Occipital lobe (tissue), 1 donor: ENCODE measurements at regions not wholly inside any gene's neighbourhood (a gene's known extent, or its start where the extent isn't known, plus 50 kb on each side); places are given as distances from the start of the nearest gene placed in this dataset.

Experiments
- DNase-seq: peaks from one replicate; lab custom pipeline; 2025; lab: John Stamatoyannopoulos, UW

DNA sequence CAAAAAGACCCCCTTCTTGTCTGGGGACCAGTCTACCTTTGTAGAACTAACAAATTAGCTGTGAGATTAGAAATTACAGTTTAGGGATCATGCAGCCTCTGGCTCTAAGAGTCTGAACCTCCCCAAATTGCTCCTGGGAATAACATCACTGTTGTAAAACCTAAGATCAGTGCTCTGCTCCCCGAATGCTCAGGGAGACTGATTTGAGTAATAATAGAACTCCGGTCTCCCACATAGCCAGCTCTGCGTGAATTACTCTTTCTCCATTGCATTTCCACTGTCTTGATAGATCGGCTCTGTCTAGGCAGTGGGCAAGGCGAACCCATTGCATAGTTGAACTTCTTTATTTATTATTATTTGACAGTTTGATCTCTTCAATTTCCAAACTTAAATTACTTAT lies 160.8 kb upstream of the VCX3A start:
- DNase-seq = no peak

DNA sequence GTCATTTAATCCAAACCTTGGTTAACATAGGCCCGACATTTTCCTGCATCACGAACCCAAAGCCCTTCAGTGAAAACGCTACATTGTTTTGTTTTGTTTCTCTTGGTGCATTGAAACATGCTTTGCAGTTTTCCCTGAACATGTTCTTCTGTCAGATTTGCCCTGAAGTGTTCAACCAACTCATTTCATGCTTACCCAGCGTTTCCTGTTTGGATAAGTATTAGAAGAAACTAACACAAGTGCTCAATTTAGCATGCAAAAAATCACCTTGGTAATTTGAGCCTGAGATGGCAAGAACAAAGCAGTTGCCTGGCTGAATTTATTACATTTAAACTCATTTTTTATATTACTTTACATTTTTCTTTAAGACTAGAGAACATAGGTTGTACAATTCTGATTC lies 160.1 kb upstream of the VCX3A start:
- no peak for DNase-seq

DNA sequence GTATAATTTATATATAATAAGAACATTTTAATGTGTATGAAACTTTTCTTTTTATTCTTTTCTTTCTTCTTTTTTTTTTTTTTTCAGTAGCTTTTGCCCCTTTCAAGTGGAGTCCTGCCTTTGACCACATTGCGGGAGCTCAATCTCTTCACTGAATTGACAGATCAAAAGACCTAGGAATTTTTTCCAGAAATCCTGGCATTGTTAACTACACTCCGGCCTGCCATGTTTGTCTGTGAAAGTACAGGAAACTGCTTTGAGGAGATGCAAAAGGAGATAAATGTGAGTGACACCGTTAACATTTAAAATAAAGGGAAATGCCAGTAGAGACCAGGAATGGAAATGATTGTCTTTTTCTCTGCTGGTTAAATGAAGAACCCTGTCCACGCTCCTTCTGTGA lies 159.3 kb upstream of the VCX3A start:
- no peak for DNase-seq

DNA sequence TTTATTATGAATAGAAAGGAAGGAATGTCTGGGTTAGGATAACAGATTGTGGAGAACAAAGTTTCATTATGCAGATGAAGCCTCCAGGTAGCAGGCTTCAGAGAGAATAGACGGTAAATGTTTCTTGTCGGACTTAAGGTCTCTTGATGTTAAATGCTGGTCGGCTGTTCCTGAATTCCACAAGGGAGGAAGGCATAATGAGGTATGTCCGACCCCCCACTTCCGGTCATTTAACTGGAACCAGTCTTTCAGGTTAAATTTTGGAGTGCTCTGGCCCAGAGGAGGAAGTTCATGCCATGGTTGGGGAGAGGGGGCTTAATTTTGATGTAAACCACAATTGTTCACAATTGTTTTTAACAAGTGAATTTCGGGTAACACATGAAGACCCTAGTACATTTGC lies 158.1 kb upstream of the VCX3A start:
- no peak for DNase-seq

DNA sequence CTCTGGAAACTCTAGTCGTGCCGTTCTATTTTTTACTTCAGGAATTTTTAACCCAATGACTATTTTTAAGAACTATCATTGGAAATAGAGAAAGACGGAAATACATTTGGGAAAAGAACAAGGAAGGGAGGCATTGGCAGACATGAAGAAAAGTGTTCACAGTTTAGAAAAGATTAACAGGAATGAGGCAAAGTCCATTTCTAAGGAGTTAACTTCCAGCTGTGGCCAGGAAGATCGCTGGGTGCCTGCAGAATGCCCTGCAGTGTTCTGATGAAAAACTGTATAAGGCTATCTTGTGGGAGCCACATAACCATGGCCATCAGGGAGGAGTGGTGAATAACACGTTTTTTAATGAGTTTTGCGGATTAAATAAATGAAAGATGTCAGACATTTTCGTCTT lies 150.6 kb upstream of the VCX3A start:
- no peak for DNase-seq

DNA sequence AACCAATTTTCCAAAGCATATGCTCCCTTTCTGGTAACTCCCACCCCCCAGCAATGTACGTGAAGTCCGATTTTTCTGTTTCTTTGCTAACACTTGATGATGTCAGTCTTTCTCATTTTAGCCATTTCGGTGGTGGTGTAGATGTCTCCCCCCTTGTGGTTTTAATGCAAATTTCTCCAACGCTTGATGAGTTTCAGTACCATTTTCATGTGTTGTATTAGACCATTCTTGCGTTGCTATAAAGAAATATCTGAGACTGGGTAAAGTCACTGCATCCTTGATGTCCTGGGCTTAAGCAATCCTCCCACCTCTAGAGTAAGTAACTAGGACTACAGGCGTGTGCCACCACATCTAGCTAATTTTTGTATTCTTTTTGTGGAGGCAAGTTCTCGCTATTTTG lies 148.4 kb upstream of the VCX3A start:
- DNase-seq = no peak

DNA sequence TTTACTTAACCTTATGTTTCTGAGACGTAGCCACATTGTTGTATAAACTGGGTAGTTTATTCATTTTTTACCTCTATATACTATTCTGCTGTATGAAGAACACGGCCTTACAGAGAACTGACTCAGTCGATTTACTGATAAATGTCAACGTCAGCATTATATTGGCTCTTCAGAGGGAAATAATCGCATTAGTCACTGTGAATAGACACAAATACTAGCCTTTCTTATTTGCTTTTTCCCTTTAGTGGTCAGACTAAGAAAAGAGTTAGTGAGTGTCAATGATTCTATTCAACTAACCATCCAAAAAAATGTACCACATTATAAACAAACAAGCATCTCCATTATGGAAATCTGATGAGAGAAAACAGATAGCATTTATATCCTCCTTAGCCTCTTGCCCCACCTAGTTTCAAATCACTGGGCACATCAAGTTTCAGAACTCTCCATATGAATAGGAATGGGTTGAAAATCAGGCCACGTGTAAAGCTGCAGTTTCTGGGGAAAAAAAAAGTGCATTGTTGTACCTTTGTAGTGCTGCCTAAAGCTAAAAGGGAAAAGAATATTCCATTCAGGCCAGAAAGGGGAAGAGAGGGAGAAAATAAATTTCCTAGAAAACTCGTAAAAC lies 146.7 kb upstream of the VCX3A start:
- DNase-seq = no peak

DNA sequence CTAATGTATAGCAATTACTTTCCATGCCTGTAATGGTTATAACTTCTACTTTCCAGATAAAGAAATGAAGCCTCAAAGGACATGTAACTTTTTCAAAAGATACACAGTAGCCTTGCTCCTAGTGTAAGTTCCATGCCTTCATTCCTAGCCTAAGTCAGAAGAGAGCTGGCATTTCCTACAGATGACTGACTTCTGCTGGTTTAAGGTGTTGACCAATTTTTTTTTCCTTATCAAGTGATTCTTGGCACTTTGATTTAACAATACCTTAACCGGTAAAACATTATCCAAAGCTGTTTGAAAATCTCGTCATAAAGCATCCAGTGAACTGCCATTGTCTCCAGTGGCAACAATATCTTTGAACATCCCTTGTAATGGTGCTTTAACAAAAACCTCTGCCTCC lies 145.1 kb upstream of the VCX3A start:
- DNase-seq = no peak

DNA sequence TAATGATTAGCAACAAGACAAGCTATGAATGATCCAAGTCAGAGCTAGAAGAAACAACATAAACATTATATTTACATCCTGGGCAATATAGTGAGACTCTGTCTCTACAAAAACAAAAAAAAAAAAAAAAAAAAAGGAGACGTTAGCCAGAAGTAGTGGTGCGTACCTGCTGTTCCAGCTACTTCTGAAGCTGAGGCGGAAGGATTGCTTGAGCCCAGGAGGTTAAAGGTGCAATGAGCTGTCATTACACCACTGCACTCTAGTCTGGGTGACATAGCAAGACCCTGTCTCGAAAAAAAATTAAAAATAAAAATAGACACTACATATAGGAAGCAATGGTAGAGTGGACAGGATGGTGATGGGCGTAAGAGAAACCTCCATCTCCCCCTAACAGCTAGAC lies 144.6 kb upstream of the VCX3A start:
- DNase-seq = no peak

DNA sequence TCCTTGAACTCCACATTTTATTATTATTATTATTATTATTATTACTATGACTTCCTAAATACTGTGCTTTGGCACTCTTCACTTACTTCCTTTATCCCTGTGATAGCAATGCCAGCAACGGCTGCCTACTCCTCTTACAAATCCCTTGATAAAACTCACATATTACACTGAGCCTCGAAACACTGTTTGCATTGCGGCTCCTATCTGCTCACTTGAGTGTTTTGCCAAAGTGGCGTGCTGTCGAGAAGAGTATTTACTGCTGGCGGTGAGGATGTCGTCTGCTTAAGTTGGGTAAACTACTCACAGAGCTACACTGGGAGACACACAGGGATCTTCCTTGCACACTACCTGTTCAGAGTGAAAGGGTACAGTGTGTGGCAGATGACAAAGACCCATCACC lies 143.4 kb upstream of the VCX3A start:
- no peak for DNase-seq

DNA sequence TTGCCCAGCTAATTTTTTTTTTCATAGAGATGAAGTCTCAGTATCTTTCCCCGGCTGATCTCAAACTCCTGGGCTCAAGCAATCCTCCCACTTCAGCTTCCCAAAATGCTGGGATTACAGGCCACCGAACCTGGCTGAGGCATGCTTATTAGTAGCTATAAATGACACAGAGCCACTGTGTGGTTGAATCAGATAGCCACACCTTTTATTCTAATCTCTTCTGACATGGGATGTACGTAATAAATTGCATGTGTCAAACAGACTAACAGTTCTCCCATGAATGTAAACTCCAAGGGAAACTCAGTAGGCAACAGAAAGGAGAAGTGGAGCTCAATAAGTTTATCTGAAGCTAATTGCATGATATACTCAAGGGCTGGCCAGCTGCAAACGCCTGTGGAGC lies 139.8 kb upstream of the VCX3A start:
- DNase-seq = no peak

DNA sequence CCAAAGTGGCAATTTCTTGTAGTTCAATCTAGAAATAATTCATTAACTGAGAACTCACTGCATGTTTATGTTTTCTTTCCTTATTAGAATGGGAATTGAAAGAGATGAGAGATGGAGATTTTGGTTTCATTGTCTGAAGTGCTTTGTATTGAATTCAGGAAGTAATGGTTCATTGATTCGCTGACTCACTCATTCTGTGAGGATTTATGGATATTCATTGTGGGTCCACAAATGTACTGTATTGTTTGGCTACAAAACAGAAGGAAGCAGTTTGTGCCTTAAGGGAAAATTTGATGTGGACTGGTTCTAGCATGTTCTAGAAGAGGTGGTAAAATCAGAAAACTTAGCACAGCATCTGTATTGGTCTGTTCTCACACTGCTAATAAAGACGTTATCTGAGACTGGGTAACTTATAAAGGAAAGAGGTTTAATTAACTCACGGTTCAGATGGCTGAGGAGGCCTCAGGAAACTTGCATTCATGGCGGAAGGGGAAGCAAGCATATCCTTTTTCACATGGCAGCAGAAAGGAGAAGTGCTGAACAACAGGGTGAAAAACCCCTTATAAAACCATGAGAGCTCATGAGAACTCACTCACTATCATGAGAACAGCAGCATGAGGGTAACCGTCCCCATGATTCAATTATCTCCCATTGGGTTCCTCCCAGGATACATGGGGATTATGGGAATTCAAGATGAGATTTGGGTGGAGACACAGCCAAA lies 132.3 kb upstream of the VCX3A start:
- DNase-seq = no peak

DNA sequence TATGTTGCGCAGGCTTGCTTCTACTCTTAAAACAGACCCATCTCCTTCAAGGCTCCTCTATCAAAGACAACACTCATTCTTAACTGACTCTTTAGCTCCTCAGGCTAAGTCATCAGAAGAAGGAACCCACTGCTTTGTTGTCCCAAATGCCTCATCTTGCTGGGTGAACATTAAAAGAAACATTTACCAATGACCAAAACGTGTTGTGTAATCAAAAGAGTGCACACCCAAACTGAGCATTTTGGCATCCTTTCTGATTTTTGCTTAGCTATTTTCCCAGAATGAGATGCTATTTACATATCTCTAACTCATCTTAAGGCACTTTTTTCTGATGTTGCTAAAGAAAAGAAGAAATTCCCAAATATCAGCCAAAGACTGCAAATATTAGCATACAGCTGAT lies 131.7 kb upstream of the VCX3A start:
- DNase-seq = no peak

DNA sequence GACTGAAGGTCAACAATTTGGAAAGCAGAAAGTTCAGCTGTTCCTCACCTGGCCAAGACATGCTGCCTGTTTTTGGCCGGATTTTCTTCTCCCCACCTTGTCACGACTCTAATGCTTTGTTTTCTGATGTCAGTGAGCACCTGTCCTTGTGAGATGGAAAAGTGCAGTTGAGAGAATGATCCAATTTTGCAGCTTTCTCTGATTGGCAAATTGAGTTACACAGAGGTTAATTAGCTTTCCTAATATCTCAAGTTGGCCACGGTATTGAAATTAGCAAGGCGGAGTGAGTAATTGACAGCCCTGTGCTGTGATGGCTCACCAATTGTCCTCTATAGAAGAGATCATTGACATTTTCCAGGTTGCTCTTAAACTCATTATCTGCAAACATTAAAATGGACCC lies 126.8 kb upstream of the VCX3A start:
- no peak for DNase-seq

DNA sequence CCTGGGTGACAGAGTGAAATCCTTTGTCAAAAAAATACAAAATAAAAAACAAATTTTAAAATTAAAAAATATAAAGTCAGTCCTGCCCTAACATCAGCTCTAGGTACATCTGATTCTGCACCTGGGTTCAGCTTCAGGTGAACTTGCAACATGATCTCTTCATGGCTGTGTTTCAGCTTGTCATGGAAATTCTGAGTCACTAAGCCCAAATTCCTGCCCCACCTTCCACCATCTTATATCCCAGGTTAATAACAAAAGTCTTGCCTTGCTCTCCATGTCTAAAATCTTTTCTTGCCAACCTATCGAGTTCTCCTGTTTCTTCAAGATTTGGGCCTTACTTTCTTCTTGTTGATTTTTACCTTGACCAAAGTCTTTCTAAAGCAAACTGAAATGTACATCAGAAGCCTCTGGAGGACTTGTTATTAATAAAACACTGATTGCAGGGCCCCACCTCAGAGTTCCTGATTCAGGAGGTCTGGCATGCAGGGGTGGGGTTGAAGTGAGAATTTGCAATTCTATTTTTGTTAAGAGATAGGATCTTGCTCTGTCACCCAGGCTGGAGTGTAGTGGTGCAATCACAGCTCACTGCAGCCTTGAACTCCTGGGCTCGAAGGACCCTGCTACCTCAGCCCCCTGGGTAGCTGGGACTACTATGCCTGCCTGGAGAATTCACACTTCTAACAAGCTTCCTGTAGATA lies 125.8 kb upstream of the VCX3A start:
- DNase-seq = no peak

DNA sequence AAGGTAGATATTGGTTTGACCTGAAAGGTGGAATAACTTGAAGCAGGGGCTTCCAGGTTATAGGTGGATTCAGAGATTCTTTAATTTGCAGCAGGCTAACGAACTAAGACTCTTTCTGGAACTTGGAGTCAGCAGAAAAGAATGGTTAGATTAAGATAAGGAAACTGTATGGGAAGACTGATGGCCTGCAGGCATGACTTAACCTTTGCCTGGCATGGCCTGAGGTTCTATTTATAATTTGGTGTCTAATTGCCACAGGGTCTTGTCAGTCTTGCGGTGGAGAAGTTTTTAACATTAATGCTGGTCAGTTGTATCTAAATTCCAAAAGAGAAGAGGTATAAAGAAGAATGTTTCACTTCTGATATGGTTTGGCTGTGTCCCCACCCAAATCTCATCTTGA lies 110.3 kb upstream of the VCX3A start:
- no peak for DNase-seq

DNA sequence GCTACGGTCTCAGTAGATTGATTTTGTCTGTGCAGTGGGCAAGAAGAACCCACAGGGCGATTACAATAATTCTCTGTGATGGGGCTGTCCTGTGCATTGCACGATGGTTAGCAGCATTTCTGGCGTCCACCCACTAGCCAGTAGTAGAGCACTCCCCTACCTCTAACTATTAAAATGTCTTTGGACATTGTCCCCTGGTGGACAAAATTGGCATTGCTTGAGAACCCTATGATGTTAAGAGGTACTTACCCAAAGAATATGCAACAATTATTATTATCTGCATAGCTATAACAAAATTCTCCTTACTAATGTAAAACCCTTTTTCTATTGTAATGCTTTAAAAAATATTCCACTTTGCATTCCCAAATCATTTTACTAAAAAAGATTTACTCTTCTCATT lies 109.5 kb upstream of the VCX3A start:
- no peak for DNase-seq

DNA sequence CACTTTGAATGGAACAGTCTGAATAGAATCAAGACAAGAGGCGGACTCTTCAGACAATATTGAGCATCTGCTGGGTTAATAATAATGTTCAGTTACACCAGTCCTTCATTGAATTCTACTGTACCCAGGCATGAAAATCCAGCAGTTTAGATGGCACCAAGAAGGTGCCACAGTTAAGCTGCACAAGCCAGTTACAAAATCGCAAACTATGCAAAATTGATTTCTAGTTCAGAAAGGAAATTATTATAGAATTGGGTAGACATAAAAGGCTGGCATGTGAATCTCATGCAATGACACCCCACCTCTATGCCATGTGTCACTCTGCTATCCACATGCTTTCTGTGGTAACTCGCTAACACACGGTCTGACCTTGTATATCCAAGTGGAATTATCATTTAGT lies 105.8 kb upstream of the VCX3A start:
- DNase-seq = no peak

DNA sequence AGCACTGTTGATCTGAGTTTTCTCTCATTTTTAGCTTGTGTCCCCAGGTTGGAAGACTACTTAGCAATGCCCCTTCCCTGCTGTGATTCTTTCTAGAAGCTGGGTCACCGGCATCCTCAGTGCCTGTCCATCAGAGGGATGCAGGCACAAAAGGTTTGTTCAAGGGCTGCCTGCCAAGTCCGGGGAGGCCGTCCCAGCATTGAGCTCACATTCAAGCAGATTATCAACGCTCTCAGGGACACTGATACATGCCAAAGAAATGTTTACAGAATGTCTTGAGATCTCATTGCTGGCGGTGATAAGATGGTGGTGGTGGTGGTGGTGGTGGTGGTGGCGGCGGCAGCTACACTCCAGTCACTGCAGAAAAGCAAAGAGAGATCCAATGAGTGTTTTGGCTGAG lies 79.6 kb upstream of the VCX3A start:
- DNase-seq = no peak

DNA sequence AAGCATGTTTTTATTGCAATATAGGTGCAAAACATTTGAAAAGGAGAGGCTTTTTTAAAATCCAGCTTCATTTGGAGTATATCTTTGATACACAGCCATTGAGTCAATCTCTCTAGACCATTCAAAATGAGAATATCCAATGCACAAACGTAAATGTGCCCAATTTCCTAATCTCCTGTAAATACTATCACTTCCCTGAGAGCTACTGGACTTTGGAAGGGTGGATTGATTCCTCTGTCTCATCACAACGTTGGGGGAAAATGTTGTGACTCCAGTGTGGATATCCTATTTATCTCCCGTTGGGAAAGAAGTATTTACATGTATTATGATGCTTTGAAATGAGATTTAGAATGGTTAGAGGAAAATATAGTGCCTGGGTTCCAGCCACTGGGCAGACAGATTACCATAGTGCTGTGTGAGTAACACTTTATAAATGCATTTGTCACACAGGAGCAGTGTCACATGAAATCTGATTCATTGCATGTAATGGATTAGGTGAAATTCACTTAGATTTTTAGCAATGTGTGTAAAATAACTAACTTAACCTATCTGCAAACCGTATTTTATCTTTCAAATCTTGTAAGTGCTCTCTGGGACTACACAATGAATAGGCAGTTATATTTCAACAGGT lies 64.4 kb upstream of the VCX3A start:
- no peak for DNase-seq
